ENCODE measurements at regions not wholly inside any gene's neighbourhood (a gene's known extent, or its start where the extent isn't known, plus 50 kb on each side); places are given as distances from the start of the nearest gene placed in this dataset.
"Not testable (repeated sequence)": the region's sequence is repeated elsewhere in the genome, so short reads cannot be mapped to it uniquely, and the experiment has no call there.

DNA sequence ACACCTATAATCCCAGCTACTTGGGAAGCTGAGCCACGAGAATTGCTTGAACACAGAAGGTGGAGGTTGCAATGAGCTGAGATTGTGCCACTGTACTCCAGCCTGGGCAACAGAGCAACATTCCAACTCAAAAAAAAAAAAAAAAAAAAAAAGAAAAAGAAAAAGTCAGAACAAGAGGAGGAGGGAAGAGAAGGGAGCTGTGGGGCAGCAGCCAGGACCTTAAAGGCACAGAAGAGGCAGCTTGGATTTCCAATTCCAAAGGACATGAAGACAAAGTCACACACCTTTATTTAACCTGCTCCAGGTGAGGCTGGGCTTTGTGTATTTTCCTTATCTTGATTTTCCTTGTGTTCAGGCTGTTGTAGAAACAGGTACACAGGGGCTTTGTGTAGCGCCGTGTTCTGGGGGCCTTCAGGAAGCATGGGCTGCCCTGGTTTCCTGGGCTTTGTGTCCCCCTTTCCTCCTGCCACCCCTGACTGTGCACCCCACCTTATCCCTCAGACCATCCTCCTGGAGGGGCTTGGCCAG, 97.2 kb downstream of the DEFB131A start:
- not testable (repeated sequence) for TF ChIP-seq EP300, POLR2A, POLR2AphosphoS5 (IDR thresholded peaks at IDR 0.05)

Data from stomach (tissue), 4 donors.